Colonic mucosa (tissue), 4 donors: ENCODE measurements at regions not wholly inside any gene's neighbourhood (a gene's known extent, or its start where the extent isn't known, plus 50 kb on each side); places are given as distances from the start of the nearest gene placed in this dataset.

Source experiments
- DNase-seq: peaks from one replicate; pipeline ENCODE4 v3.0.0-alpha.2; 2020
- H3K27ac ChIP-seq: fragments of 200-600 bp; one replicate; pipeline ENCODE4 v1.8.0; 2021
- H3K27me3 ChIP-seq: fragments of 200-600 bp; one replicate; pipeline ENCODE4 v1.8.0; 2021
- H3K36me3 ChIP-seq: fragments of 200-600 bp; one replicate; pipeline ENCODE4 v1.8.0; 2021
- H3K4me1 ChIP-seq: fragments of 200-600 bp; one replicate; pipeline ENCODE4 v1.8.0; 2021; ENCODE audit warnings: mild to moderate bottlenecking
- H3K4me3 ChIP-seq: fragments of 200-600 bp; one replicate; pipeline ENCODE4 v1.8.0; 2021
- H3K9ac ChIP-seq, 2 donors: one replicate each; pipeline ENCODE4 v1.7.0; 2013; ENCODE audit warnings: control low read depth in 2 of 2, low read depth in 2 of 2, low read length in 2 of 2
- H3K9me3 ChIP-seq: fragments of 200-600 bp; one replicate; pipeline ENCODE4 v1.8.0; 2021
- CTCF ChIP-seq: fragments of 200-600 bp; IDR thresholded peaks from one replicate; pipeline ENCODE4 v1.8.0; 2022; ENCODE audit warnings: antibody characterized with exemption, mild to moderate bottlenecking
- intact Hi-C: fragments of 100-400 bp; cut with DNase I; formaldehyde crosslinking; loops from one replicate; pipeline ENCODE4 v1.14.1; 2022
- donor health status: healthy.
- donor health status: DM: no; HTN: no; CAD: no.
- donor health status: DM: no; HTN: no; CAD: no.

- H3K9me3 ChIP-seq = no peaks in the 10 kb centered on the region
- H3K4me3 ChIP-seq = no peak overlapping the region
- intact Hi-C loops = no loop called here
Measured at GRCh38 chr21:24910591-24910990, 696.7 kb downstream of the MRPL39 start.

GRCh38 chr21:24903994-24904635 lies 703.2 kb downstream of the MRPL39 start:
- Histone ChIP-seq H3K27me3 (no peaks in the 10 kb centered on the region), H3K4me3 (no peak overlapping the region), H3K9ac (no peak overlapping the region), H3K9me3 (no peaks in the 10 kb centered on the region), H3K27ac (no peak overlapping the region), H3K36me3 (no peaks in the 10 kb centered on the region), H3K4me1 (no peaks in the 10 kb centered on the region)
- no peak for DNase-seq
- intact Hi-C loops = no loop called here
- no peak for TF ChIP-seq CTCF

More at GRCh38 chr21:24910591-24910990, 696.7 kb downstream of the MRPL39 start:
- Histone ChIP-seq H3K4me1 (no peaks in the 10 kb centered on the region), H3K36me3 (no peaks in the 10 kb centered on the region), H3K27ac (no peak overlapping the region), H3K9ac (no peak overlapping the region), H3K27me3 (no peaks in the 10 kb centered on the region)
- no peak for TF ChIP-seq CTCF
- no peak for DNase-seq

GRCh38 chr21:24899138-24899537 lies 708.1 kb downstream of the MRPL39 start:
- intact Hi-C loops = loop anchor here (10.0 kb wide), 1 partner anchor 146 kb away; no protein-coding TSS in a partner anchor

GRCh38 chr21:24897883-24898282 lies 709.4 kb downstream of the MRPL39 start:
- H3K9ac ChIP-seq = no peak overlapping the region
- H3K27ac ChIP-seq = no peak overlapping the region
- no peak for DNase-seq
- H3K4me3 ChIP-seq = no peak overlapping the region
- no peaks in the 10 kb centered on the region for H3K4me1 ChIP-seq
- H3K9me3 ChIP-seq = no peaks in the 10 kb centered on the region
- TF ChIP-seq CTCF = no peak
- intact Hi-C loops = loop anchor here (10.0 kb wide), 1 partner anchor 147 kb away; no protein-coding TSS in a partner anchor
- no peaks in the 10 kb centered on the region for H3K36me3 ChIP-seq
- H3K27me3 ChIP-seq = no peaks in the 10 kb centered on the region

More at GRCh38 chr21:24899138-24899537, 708.1 kb downstream of the MRPL39 start:
- no peaks in the 10 kb centered on the region for H3K9me3 ChIP-seq
- H3K36me3 ChIP-seq = no peaks in the 10 kb centered on the region
- no peak overlapping the region for H3K4me3 ChIP-seq
- H3K4me1 ChIP-seq = no peaks in the 10 kb centered on the region
- no peak overlapping the region for H3K27ac ChIP-seq
- no peak for TF ChIP-seq CTCF
- DNase-seq = no peak
- H3K9ac ChIP-seq = no peak overlapping the region
- no peaks in the 10 kb centered on the region for H3K27me3 ChIP-seq

- no peaks in the 10 kb centered on the region for H3K4me1 ChIP-seq
- no peak for TF ChIP-seq CTCF
- H3K27ac ChIP-seq = no peak overlapping the region
- no peaks in the 10 kb centered on the region for H3K27me3 ChIP-seq
- intact Hi-C loops = loop anchor here (10.0 kb wide), 1 partner anchor 148 kb away; no protein-coding TSS in a partner anchor
- no peak for DNase-seq
- no peak overlapping the region for H3K4me3 ChIP-seq
- no peaks in the 10 kb centered on the region for H3K9me3 ChIP-seq
- H3K9ac ChIP-seq = no peak overlapping the region
- H3K36me3 ChIP-seq = no peaks in the 10 kb centered on the region
Measured at GRCh38 chr21:24896735-24897124, 710.6 kb downstream of the MRPL39 start.
